Peyer's patch (tissue), 4 donors: ENCODE measurements at regions not wholly inside any gene's neighbourhood (a gene's known extent, or its start where the extent isn't known, plus 50 kb on each side); places are given as distances from the start of the nearest gene placed in this dataset.

Experiments
- POLR2A ChIP-seq, 2 donors: fragments of 450-650 bp; IDR thresholded peaks; one replicate each; pipeline ENCODE4 v1.5.1; 2017; ENCODE audit warnings: antibody characterized with exemption in 2 of 2, mild to moderate bottlenecking in 2 of 2, moderate library complexity in 2 of 2
- TF ChIP-seq, protein P1 (sequence below), 6 experiments: fragments of 450-650 bp in 4 of 6; fragments of 200-600 bp in 2 of 6; sonication (generic) in 1 of 6; IDR thresholded peaks; one replicate each; pipeline ENCODE4 v1.5.1; 2017 to 2019; ENCODE audit warnings: antibody characterized with exemption in 6 of 6, mild to moderate bottlenecking in 3 of 6, moderate library complexity in 1 of 6

DNA sequence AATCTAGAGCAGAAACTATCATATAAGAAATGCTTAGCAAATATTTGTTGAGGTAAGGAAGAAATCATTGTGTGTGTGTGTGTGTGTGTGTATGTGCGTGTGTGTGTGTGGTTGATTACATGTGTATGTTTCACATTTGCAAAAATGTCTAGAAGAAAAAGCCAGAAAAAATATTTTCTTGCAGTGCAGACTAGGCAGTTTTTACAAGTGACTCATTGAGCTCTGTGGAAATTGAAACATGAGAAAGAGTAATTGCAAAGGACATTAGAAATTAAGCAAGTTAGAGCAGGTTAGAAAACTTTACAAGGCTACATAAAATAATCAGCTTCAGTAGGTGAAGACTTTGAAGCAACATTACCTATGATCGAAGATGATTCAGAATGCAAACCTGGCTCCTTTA is 669.0 kb upstream of the EYS start:
- TF ChIP-seq, protein P1, sequence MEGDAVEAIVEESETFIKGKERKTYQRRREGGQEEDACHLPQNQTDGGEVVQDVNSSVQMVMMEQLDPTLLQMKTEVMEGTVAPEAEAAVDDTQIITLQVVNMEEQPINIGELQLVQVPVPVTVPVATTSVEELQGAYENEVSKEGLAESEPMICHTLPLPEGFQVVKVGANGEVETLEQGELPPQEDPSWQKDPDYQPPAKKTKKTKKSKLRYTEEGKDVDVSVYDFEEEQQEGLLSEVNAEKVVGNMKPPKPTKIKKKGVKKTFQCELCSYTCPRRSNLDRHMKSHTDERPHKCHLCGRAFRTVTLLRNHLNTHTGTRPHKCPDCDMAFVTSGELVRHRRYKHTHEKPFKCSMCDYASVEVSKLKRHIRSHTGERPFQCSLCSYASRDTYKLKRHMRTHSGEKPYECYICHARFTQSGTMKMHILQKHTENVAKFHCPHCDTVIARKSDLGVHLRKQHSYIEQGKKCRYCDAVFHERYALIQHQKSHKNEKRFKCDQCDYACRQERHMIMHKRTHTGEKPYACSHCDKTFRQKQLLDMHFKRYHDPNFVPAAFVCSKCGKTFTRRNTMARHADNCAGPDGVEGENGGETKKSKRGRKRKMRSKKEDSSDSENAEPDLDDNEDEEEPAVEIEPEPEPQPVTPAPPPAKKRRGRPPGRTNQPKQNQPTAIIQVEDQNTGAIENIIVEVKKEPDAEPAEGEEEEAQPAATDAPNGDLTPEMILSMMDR (IDR thresholded peaks at IDR 0.05) = no peak
- no peak for TF ChIP-seq POLR2A (IDR thresholded peaks at IDR 0.05)
